ENCODE measurements at regions not wholly inside any gene's neighbourhood (a gene's known extent, or its start where the extent isn't known, plus 50 kb on each side); places are given as distances from the start of the nearest gene placed in this dataset.

DNA sequence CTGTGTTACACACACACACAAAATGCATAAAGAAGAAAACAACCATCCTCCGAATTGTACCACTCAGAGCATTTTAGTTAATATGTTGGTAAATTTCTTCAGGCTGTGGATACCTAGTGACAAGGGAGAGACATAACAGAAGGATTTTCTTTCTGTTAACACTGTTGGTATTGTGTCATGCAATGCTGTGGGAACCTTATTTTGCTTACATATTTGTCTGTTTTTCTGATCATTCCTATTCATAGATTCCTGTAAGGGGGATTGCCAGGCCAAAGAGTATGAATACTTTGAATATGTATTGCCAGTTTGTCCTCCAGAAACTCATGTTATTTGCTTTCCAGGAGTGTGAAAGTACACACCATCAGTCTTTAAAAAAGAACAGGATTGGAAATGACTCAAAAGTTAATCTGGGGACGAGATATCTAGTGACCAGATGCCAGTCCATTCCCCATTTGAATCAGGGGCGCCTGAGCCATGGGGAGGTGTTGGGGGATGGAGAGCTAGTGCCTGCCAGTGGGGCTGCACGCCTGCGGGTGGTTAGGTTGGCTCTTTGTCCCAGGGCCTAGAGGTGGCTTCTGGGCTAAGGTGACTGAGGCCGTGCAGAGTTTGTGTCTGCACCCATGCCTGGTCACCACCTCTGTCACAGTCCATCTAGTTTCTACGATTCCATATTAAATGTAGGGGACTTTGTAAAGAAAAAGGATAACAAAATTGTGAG is 142.0 kb downstream of the PTPN20 start:
- DNase-seq (ENCODE audit: low read depth in 3 of 3, low spot score in 1 of 3), result no peak

- no peak for DNase-seq (ENCODE audit: low read depth in 3 of 3, low spot score in 1 of 3)
These were observed 143.7 kb downstream of the PTPN20 start for GRCh38 chr10:47054974-47055373.

DNA sequence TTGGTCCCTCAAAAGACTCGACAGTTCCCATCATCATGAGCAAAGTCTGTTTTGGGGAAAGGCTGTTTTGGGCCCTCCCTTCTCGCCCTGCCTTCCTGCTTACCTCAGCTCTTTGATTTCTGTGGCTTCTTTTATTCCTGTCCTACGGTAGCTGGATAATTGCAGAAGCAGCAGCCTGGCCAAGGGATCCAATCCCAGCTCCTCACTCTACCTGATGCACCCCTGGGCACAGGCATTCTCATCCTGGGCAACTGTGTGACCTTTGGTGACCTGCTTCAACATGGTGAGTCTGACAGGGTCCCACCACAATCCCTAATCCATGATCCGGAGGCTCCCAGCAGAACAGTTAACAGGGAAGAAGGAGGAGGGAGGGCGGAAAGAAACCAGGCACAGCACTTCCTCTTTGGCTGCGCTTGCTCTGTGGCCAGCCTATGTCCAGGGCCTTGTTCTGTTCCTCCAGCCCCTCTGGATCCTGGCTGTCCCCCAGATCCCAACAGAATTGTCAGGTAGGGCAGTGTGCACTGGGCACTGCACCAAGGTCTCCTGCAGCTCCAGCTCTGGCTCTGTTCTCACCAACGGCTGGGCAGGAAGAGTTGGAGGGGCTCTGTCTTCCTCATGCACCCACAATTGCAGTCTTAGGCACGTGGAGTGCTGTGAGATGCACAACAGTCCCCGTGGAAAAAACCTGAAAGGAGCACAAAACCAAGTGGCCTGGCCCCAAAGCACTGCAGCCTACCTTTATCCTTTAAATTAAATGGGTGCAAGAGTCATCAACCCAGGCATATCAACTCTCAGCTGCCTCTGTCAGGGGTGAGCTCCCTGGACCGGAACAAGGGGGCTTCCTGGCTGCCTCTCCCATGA is 144.4 kb downstream of the PTPN20 start:
- no peak for DNase-seq (ENCODE audit: low read depth in 3 of 3, low spot score in 1 of 3)

DNA sequence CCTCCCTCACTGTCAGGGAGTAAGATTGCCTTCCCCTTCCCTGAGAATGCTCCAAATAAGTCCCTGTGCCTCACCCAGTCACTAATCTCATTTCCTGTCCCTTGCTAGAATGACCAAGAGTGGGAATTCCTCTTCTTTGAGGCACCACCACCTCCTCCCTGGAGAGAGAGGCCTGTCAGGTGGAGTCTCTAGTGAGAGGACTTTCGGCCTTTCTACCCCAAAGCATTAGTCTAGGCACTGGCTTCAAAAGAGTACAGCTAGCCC is 145.0 kb downstream of the PTPN20 start:
- DNase-seq (ENCODE audit: low read depth in 3 of 3, low spot score in 1 of 3), result no peak

GRCh38 chr10:47057471-47057870 is 146.2 kb downstream of the PTPN20 start:
- no peak for DNase-seq (ENCODE audit: low read depth in 3 of 3, low spot score in 1 of 3)

GRCh38 chr10:47058032-47058702 is 146.9 kb downstream of the PTPN20 start:
- DNase-seq (ENCODE audit: low read depth in 3 of 3, low spot score in 1 of 3), result no peak

GRCh38 chr10:47058961-47059391 is 147.7 kb downstream of the PTPN20 start:
- DNase-seq (ENCODE audit: low read depth in 3 of 3, low spot score in 1 of 3), result no peak

GRCh38 chr10:47059606-47060311 is 148.5 kb downstream of the PTPN20 start:
- no peak for DNase-seq (ENCODE audit: low read depth in 3 of 3, low spot score in 1 of 3)

GRCh38 chr10:47060356-47060755 is 149.1 kb downstream of the PTPN20 start:
- no peak for DNase-seq (ENCODE audit: low read depth in 3 of 3, low spot score in 1 of 3)

GRCh38 chr10:47060993-47061500 is 149.8 kb downstream of the PTPN20 start:
- no peak for DNase-seq (ENCODE audit: low read depth in 3 of 3, low spot score in 1 of 3)

GRCh38 chr10:47061776-47062175 is 150.5 kb downstream of the PTPN20 start:
- DNase-seq (ENCODE audit: low read depth in 3 of 3, low spot score in 1 of 3), result no peak

GRCh38 chr10:47062441-47063200 is 151.4 kb downstream of the PTPN20 start:
- DNase-seq (ENCODE audit: low read depth in 3 of 3, low spot score in 1 of 3), result no peak

DNA sequence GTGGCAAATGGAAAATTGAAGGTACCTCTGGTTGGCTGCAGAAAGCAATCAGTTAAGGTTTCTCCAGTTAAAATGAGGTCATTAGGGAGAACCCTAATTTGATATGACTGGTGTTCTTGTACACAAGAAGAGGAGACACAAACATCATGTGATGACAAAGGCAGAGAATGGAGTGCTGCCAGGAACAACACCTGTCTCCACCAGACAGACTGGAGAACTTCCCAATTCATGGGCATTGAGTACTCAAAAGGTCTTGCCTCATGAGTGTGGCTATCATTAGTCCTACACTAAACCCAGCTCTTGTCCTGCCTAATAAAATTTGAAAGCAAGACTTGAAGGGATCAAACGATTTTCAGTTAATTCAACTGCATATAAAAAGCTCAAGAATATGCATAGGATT is 152.6 kb downstream of the PTPN20 start:
- no peak for DNase-seq (ENCODE audit: low read depth in 3 of 3, low spot score in 1 of 3)

- DNase-seq (ENCODE audit: low read depth in 3 of 3, low spot score in 1 of 3), result no peak
These were observed 154.7 kb downstream of the PTPN20 start for GRCh38 chr10:47065903-47066302.

- DNase-seq (ENCODE audit: low read depth in 3 of 3, low spot score in 1 of 3), result no peak
These were observed 157.0 kb downstream of the PTPN20 start for GRCh38 chr10:47067949-47068940.

- DNase-seq (ENCODE audit: low read depth in 3 of 3, low spot score in 1 of 3), result no peak
These were observed 159.3 kb downstream of the PTPN20 start for GRCh38 chr10:47070541-47070940.

DNA sequence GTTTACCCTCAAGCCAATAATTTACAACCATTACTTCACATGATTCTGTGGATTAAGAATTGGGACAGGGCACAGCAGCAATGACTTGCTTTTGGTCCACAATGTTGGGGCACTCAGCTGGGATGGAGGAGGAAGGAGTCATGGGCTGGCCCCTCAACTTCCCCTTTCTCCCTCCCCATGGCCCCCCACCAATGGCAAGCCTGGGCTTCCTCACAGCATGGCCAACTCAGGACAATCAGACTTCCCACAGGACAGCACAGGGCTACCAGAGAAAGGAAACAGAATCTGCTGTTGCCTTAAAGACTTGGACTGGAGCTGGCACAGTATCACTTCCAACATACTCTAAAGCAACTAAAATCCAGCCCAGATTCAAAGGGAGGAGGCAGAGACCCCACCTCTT is 160.7 kb downstream of the PTPN20 start:
- DNase-seq (ENCODE audit: low read depth in 3 of 3, low spot score in 1 of 3), result no peak

DNA sequence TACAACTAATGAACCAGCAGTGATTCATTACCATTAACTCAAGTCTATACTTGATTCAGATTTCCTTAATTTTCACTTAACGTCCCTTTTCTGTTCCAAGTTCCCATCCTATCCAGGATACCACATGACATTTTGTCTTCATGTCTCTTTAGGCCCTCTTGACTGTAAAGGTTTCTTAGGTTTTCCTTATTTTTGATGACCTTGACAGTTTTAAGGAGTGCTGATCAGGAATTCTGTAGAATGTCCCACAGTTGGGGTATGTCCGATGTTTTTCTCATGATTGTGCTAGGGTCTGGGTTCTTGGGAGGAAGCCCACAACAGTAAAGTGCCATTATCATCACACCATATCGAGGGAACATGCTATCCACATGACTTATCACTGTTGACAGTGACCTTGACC is 162.7 kb downstream of the PTPN20 start:
- DNase-seq (ENCODE audit: low read depth in 3 of 3, low spot score in 1 of 3), result no peak

GRCh38 chr10:47076949-47077361 is 165.7 kb downstream of the PTPN20 start:
- no peak for DNase-seq (ENCODE audit: low read depth in 3 of 3, low spot score in 1 of 3)
